ENCODE measurements at regions not wholly inside any gene's neighbourhood (a gene's known extent, or its start where the extent isn't known, plus 50 kb on each side); places are given as distances from the start of the nearest gene placed in this dataset.

GRCh38 chr14:98716133-98716532, 555.9 kb downstream of the BCL11B start:
- TF ChIP-seq CTCF (IDR thresholded peaks at IDR 0.05; ENCODE audit: extremely low read depth in 1 of 2, insufficient read depth in 1 of 2, low read depth in 1 of 2, low read length in 2 of 2) (no peak), POLR2AphosphoS5 (IDR thresholded peaks at IDR 0.05; ENCODE audit: insufficient read depth, low read depth, low read length) (no peak), JUN (IDR thresholded peaks at IDR 0.05; ENCODE audit: borderline replicate concordance, insufficient read depth, insufficient read length, low read depth) (no peak), POLR2A (IDR thresholded peaks at IDR 0.05; ENCODE audit: low read depth, low read length) (no peak), FOS (IDR thresholded peaks at IDR 0.05; ENCODE audit: borderline replicate concordance, insufficient read depth, low read length) (no peak), EZH2 (IDR thresholded peaks at IDR 0.05; ENCODE audit: borderline replicate concordance, low read depth, low read length, severe bottlenecking) (no peak), MAX (IDR thresholded peaks at IDR 0.05; ENCODE audit: insufficient read depth, insufficient read length) (no peak)
